GM18507 (cell line): ENCODE measurements at regions not wholly inside any gene's neighbourhood (a gene's known extent, or its start where the extent isn't known, plus 50 kb on each side); places are given as distances from the start of the nearest gene placed in this dataset.

Experiments
- DNase-seq: peaks from one replicate; pipeline ENCODE4 v3.0.0; 2011; ENCODE audit warnings: low read depth; ENCODE audit not compliant: insufficient read length; ENCODE audit errors: extremely low spot score
- FAIRE-seq: peaks from 2 replicates; lab custom pipeline; 2011; peaks lifted over from hg19 to GRCh38; lab: Jason Lieb, UNC

DNA sequence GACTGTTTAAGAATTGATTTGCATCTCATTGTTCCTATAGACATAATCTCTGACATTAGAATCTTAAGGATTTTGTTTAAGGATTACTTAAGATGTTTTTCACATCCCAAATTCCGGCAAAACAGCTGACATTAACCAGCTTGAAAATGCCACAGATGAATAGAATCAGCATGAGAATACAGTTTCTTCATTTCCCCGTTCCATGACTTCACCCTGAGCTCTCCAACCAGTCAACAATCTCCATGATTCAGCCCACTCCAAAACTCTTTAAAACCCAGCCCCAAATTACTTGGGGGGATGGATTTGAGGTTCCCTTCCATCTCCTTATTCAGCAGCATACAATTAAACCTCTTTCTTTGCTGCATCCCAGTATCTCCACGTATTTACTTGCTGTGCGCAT is 201.0 kb downstream of the LYPLAL1 start:
- no peak for FAIRE-seq
- DNase-seq: no peak

GRCh38 chr1:219374046-219374566 is 200.4 kb downstream of the LYPLAL1 start:
- no peak for FAIRE-seq
- no peak for DNase-seq

DNA sequence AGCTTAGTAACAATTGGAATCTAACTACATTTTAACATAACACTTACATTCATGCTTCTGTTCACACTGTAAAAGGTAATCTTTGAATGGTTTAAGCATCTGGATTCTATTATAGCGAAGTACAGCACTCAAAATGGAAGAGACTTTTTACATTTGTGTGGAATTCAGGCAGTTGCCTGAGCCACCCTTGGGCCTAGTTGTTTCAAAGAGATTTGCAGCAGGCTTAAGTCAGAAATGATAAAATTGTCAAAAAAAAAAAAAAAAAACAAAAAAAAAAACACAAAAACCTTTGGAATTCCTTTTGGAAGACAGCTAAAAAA is 199.9 kb downstream of the LYPLAL1 start:
- no peak for FAIRE-seq
- DNase-seq: no peak

DNA sequence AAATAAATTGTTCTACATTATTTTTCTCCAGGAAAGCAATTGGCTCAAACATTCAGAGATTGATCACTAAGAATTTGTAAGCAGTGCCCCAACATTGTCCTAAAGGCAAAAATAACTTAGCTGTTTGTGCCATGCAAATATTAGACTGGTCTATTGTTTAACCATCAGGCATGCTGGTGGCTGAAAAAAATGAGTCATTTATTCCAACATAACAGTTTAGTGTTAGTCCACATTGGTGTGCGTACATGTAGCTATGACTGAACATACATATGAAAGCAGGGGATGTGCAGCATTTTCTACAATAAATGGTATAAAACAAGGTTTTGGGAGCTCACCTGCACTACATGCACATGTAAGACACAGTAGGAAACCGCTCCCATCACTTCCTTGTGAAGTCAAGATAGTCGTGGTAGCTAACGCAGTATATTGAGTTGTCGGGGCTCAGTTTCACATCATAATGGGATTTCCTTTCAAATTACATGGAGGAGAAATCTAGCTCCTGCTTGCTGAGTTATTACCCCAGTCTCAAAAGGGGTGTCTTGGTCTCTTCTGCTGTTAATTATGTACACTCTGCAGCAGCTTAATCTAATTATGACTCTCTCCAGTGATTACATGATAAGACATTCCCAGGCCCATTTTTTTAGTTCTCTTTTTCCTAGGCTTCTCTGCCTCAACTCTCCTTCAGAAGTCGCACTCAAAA is 199.4 kb downstream of the LYPLAL1 start:
- FAIRE-seq (no peak), DNase-seq (no peak)

GRCh38 chr1:219371471-219371870 is 197.8 kb downstream of the LYPLAL1 start:
- no peak for DNase-seq
- no peak for FAIRE-seq

GRCh38 chr1:219367496-219367895 is 193.8 kb downstream of the LYPLAL1 start:
- no peak for FAIRE-seq
- DNase-seq: no peak

- no peak for FAIRE-seq
- DNase-seq: no peak
These were observed 191.8 kb downstream of the LYPLAL1 start for GRCh38 chr1:219365451-219365850.

GRCh38 chr1:219362702-219363101 is 189.0 kb downstream of the LYPLAL1 start:
- no peak for FAIRE-seq

GRCh38 chr1:219359126-219359525 is 185.4 kb downstream of the LYPLAL1 start:
- FAIRE-seq: no peak
- DNase-seq: no peak

More at GRCh38 chr1:219362702-219363101, 189.0 kb downstream of the LYPLAL1 start:
- DNase-seq: no peak

- no peak for DNase-seq
- FAIRE-seq: no peak
These were observed 184.4 kb downstream of the LYPLAL1 start for GRCh38 chr1:219358080-219358479.

GRCh38 chr1:219354962-219355361 is 181.3 kb downstream of the LYPLAL1 start:
- FAIRE-seq (no peak), DNase-seq (no peak)

- no peak for DNase-seq
- no peak for FAIRE-seq
These were observed 179.4 kb downstream of the LYPLAL1 start for GRCh38 chr1:219352961-219353651.

DNA sequence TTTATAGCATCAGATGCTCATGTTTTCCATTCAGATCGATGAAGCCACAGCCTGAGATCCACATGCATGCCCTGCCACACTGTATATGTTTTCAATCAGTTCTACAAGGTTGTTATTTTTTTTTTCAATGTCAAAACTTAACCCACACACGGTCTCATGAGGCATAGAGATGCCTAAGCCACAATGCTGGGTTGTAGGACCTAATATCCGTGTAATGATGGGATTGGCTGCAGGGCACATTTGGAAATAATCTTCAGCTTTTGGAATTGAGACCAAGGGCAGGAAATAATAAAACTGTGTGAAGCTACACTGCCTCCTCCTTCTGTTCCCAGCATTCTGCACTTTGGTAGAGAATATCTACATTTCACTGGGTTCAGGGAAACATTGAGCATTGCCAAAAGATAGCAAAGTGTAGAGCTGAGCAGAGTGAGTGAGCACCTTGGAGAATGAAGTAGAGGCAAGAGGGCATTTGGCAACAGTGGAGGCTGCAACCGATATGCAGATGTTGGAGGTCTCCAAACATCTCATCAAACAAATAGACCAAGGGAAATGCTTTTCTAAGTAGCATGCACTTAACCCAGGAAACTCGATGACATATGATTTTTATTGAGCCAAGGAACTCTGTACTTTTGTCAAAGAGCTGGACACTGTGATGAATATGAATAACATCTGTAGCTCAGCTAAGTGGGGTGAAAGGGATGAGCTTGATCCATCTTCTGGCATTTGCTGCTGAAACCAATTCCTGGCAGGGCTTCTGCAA is 176.7 kb downstream of the LYPLAL1 start:
- no peak for FAIRE-seq
- DNase-seq: no peak

DNA sequence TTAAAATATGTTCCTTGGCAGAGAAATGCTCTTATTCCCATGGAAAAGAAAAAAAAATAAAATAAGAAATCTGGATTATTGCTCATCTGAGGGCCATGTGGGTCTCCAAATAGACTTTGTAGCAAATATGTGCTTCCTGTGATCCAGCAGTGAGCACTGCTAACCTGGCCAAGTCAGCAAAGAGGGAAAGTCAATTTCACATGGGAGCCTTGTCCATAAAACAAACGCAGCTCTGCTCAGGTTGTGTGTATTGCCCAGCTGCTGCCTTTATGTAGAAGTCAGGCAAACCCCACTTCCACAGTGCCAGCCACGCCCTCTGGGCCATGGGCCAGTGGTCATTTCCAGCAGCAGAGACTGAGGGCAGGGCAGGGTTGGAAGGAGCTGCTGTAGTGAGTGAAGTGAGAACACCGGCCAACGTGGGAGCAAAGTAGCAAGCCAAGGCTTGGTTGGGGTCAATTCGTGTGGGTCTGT is 174.3 kb downstream of the LYPLAL1 start:
- DNase-seq (no peak), FAIRE-seq (no peak)

GRCh38 chr1:219347376-219347775 is 173.7 kb downstream of the LYPLAL1 start:
- no peak for FAIRE-seq
- DNase-seq: no peak

GRCh38 chr1:219345953-219346352 is 172.3 kb downstream of the LYPLAL1 start:
- no peak for DNase-seq
- no peak for FAIRE-seq

GRCh38 chr1:219342836-219343235 is 169.2 kb downstream of the LYPLAL1 start:
- FAIRE-seq (no peak), DNase-seq (no peak)

DNA sequence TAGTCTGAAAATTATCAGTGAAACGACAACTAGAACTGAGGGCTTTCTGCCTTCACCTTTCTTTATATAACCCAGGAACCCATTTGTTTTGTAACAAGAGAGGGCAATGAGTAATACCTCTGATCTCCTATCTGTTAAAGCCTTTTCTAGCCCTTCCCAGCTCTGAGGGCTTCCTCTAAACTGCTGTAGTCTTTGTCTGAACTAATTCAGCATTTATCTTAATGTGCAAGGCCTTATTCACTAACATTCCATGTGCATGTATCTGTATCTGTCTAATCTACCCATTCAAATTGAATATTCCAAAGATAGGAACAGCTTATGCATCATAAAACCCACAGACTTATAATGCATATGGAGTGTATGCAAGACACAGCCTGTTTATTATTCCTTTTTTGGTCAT is 167.1 kb downstream of the LYPLAL1 start:
- DNase-seq: no peak
- FAIRE-seq: no peak

GRCh38 chr1:219339466-219339865 is 165.8 kb downstream of the LYPLAL1 start:
- no peak for FAIRE-seq
- no peak for DNase-seq

- FAIRE-seq: no peak
- DNase-seq: no peak
These were observed 163.9 kb downstream of the LYPLAL1 start for GRCh38 chr1:219337588-219337987.
